ENCODE measurements at regions not wholly inside any gene's neighbourhood (a gene's known extent, or its start where the extent isn't known, plus 50 kb on each side); places are given as distances from the start of the nearest gene placed in this dataset.
A peak's percentile ranks its signal among the peaks of the same experiment; 100 is the strongest.

DNA sequence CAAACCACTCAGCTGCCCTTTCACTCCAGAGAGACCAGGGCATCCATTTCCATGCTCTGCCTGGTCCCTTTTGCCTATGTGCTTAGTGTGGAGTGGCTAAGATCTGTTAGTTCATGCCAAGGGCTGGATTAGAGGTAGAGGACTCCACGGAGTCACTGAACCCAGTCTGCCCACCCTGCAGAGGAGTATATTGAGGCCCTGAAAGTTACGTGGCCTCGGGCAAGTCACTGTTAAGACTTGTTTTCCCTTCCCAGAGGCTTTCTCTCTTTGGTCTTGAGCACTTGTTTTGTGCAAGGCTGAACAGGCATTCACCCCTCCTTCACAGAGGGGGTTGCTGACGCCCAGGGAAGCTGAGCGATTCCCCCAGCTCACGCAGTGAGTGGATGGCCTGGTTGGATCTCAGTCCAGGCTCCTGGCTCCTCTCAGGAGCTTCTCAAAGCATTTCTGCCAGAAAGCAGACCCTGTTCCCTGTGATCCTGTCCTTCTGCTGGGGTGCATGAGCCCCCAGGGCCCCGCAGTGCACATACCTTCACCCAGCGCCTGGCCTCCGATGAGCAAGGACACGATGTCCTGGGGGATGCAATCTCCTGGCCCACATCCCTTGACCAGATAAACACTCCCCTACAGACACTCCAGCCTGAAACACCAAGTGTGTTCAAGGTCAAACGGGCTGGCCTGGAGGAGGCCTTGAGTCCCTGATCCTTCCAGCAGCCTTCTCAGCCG is 153.4 kb upstream of the GSE1 start:
- in situ Hi-C loops (cut with MboI; ENCODE audit: low pct_ligation_motif_present in 1 of 4, low pct_unique_long_range_greater_than_20kb in 1 of 4, low sequenced_read_pairs in 3 of 4), result no loop called here
- TF ChIP-seq POLR2AphosphoS5 (IDR thresholded peaks at IDR 0.05) (peak in 2 of 3 donors; percentile 79 to 85), POLR2A (IDR thresholded peaks at IDR 0.05) (no peak), CTCF (IDR thresholded peaks at IDR 0.05) (no peak), EP300 (IDR thresholded peaks at IDR 0.05; ENCODE audit: low read depth) (peak; percentile 63)
- 79 to 100% methylated on average over 1 to 12 of the region's 12 CpGs for WGBS, 2 donors (ENCODE audit: low coverage in 1 of 2)

DNA sequence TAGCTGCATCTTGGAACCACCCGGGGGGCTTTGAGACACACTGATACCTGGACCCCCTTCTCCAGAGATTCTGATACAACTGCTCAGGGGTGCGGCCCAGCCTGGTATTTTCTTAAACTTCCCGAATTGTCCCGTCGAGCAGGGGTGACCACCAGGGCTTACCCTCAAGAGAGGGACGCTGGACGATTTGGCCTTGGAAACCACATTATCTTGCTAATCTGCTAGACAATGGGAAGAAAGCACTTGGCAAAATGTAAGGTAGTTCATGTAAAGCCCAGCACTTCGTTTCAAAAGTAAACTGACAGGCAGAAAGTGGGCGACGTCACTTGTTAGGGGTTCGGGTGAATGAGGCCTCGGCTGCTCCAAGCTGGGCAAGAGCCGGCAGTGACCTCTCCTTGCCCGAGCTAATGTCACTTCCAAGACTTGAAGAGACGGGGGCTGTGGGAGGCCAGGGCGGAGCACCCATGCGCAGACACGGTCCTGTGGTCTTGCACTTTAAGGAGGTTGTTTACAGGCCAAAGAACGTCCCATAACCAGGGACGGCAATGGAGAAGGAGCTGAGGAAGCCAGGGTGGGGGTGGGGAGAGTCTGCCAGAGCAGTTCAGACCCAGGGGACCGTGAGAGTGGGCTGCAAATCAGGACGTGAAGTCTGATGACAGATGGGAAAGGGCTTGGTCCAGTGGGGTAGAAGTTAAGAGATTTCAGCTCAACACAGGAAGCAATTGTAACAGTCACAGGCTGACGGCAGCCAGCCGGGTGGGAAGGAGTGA is 152.7 kb upstream of the GSE1 start:
- TF ChIP-seq CTCF (IDR thresholded peaks at IDR 0.05) (no peak), POLR2A (IDR thresholded peaks at IDR 0.05) (no peak), POLR2AphosphoS5 (IDR thresholded peaks at IDR 0.05) (no peak), EP300 (IDR thresholded peaks at IDR 0.05; ENCODE audit: low read depth) (no peak)
- in situ Hi-C loops (cut with MboI; ENCODE audit: low pct_ligation_motif_present in 1 of 4, low pct_unique_long_range_greater_than_20kb in 1 of 4, low sequenced_read_pairs in 3 of 4), result no loop called here

More for the DNA sequence above, 153.4 kb upstream of the GSE1 start:
- Histone ChIP-seq H3K4me1 (peaks cover 30 to 49% (median 47%) of the 10 kb centered on the region in 4 donors), H3K36me3 (no peaks in the 10 kb centered on the region), H3K4me3 (no peak overlapping the region), H3K27ac (peak overlapping the region; percentile 54 to 77 (median 73)), H3K9me3 (no peaks in the 10 kb centered on the region), H3K27me3 (peaks cover 30% of the 10 kb centered on the region)
- DNase-seq, result peak; percentile 64
- intact Hi-C loops (cut with DNase I; ENCODE audit: low total_unique reads), result no loop called here

DNA sequence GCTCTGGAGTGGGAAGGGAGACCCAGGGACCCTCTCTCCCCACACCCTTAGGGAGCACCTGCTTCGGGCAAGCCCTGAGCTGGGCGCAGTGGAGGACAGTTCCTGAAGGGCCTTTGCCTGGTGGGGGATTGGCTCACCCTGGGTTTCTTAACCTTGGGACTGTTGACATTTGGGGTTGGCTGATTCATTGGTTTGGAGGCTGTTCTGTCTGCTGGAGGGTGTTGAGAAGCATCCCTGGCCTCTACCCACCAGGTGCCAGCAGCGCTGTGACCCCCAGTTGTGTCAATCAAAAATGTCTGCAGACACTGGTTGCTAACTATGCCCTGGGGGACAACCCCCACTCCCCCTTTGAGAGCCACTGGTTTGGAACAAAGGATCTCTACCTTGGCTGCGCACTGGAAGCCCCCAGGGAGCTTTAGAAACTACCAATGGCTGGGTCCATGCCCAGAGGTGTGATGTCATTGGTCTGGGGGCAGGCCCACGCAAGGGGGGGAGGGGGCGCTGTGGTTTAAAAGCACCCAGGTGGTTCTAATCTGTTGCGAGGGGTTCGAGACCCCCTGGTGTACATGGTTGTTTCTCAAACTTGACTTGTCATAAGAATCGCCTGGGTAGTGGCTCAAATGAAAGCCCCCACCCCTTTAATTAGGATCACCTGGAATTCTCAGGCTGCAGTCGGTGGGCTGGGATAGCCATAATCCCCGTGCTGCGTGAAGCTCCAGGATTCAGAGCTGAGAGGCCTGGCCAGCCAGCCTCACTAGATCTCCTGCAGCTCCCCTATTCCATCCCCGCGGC is 151.9 kb upstream of the GSE1 start:
- 45 to 50% methylated on average over 2 to 14 of the region's 14 CpGs for WGBS, 2 donors (ENCODE audit: low coverage in 1 of 2)
- H3K4me1 ChIP-seq, result peaks cover 30 to 53% (median 49%) of the 10 kb centered on the region in 4 donors
- H3K27ac ChIP-seq, result peak overlapping the region; percentile 54 to 77 (median 73)
- no peaks in the 10 kb centered on the region for H3K9me3 ChIP-seq
- no peaks in the 10 kb centered on the region for H3K36me3 ChIP-seq
- peak in 1 of 3 donors; percentile 36 for TF ChIP-seq POLR2AphosphoS5 (IDR thresholded peaks at IDR 0.05)
- no peak for TF ChIP-seq CTCF (IDR thresholded peaks at IDR 0.05)
- peaks cover 36% of the 10 kb centered on the region for H3K27me3 ChIP-seq
- DNase-seq, result no peak
- intact Hi-C loops (cut with DNase I; ENCODE audit: low total_unique reads) (no loop called here), in situ Hi-C loops (cut with MboI; ENCODE audit: low pct_ligation_motif_present in 1 of 4, low pct_unique_long_range_greater_than_20kb in 1 of 4, low sequenced_read_pairs in 3 of 4) (no loop called here)
- no peak overlapping the region for H3K4me3 ChIP-seq

More for the DNA sequence above, 152.7 kb upstream of the GSE1 start:
- DNase-seq, result no peak
- Histone ChIP-seq H3K9me3 (no peaks in the 10 kb centered on the region), H3K36me3 (no peaks in the 10 kb centered on the region), H3K4me1 (peaks cover 30 to 53% (median 49%) of the 10 kb centered on the region in 4 donors), H3K4me3 (no peak overlapping the region), H3K27ac (peak overlapping the region; percentile 54 to 77 (median 73)), H3K27me3 (peaks cover 36% of the 10 kb centered on the region)
- intact Hi-C loops (cut with DNase I; ENCODE audit: low total_unique reads), result no loop called here
- WGBS, 2 donors (ENCODE audit: low coverage in 1 of 2), result 61 to 70% methylated on average over 5 to 24 of the region's 24 CpGs
